IMR-90 (cell line): ENCODE measurements at regions not wholly inside any gene's neighbourhood (a gene's known extent, or its start where the extent isn't known, plus 50 kb on each side); places are given as distances from the start of the nearest gene placed in this dataset.

Source experiments
- ATAC-seq: fragments of 200-7000 bp; cut with Tn5 transposase; 2 replicates; pipeline ENCODE4 v1.9.1; 2020; ENCODE audit warnings: low read depth, mild to moderate bottlenecking, moderate library complexity
- BruUV-seq: library from RNA; stranded (reverse); fragments of 400-500 nt; replicated peaks from 2 replicates; lab custom pipeline; 2021; lab: Mats Ljungman, UMichigan
- CTCF ChIA-PET: fragments of 300-600 bp; formaldehyde crosslinking; extraction: SDS; loops from one replicate; lab custom pipeline; 2021; ENCODE audit warnings: antibody characterized with exemption; lab: Yijun Ruan, JAX
- POLR2A ChIA-PET: fragments of 300-600 bp; sonication (Branson Sonifier 250); formaldehyde crosslinking; loops from one replicate; lab custom pipeline; 2022; ENCODE audit warnings: antibody characterized with exemption; ENCODE audit not compliant: unreplicated experiment; lab: Charles Lee
- DNase-seq: peaks from one replicate; pipeline ENCODE4 v3.0.0; 2013
- H2AFZ ChIP-seq: replicated peaks from 2 replicates; pipeline ENCODE3; 2013; ENCODE audit warnings: low read length, mild to moderate bottlenecking; ENCODE audit not compliant: poor library complexity
- H2AK5ac ChIP-seq: 2 replicates; pipeline ENCODE4 v1.6.1; 2013; ENCODE audit warnings: low read depth, low read length, inconsistent platforms
- H2AK9ac ChIP-seq: replicated peaks from 2 replicates; pipeline ENCODE3; 2013; ENCODE audit warnings: mild to moderate bottlenecking, low read depth, low read length, moderate library complexity; ENCODE audit not compliant: poor library complexity
- H2BK120ac ChIP-seq: 2 replicates; pipeline ENCODE4 v1.6.1; 2013; ENCODE audit warnings: low read depth, low read length, inconsistent platforms
- H2BK15ac ChIP-seq: 3 replicates; pipeline ENCODE4 v1.6.1; 2013; ENCODE audit warnings: low read depth, low read length, inconsistent platforms
- H2BK20ac ChIP-seq: 2 replicates; pipeline ENCODE4 v1.6.1; 2013; ENCODE audit warnings: low read depth, mild to moderate bottlenecking, inconsistent platforms, low read length, moderate library complexity
- H2BK5ac ChIP-seq: 2 replicates; pipeline ENCODE4 v1.6.1; 2013; ENCODE audit warnings: mild to moderate bottlenecking, low read depth, low read length, inconsistent platforms; ENCODE audit not compliant: poor library complexity, severe bottlenecking
- H3K14ac ChIP-seq: replicated peaks from 2 replicates; pipeline ENCODE4 v1.6.1; 2013; ENCODE audit warnings: low read depth, low read length, inconsistent platforms
- H3K18ac ChIP-seq: 2 replicates; pipeline ENCODE4 v1.6.1; 2013; ENCODE audit warnings: low read depth, low read length, control low read depth
- H3K23ac ChIP-seq: 2 replicates; pipeline ENCODE4 v1.6.1; 2013; ENCODE audit warnings: low read depth, low read length, inconsistent platforms
- H3K27ac ChIP-seq: 2 replicates; pipeline ENCODE4 v1.5.1; 2013; ENCODE audit warnings: mild to moderate bottlenecking, control low read depth, low read length; ENCODE audit not compliant: insufficient read depth
- H3K27me3 ChIP-seq: 2 replicates; pipeline ENCODE4 v1.6.1; 2013; ENCODE audit warnings: low read length; ENCODE audit not compliant: control insufficient read depth, insufficient read depth
- H3K36me3 ChIP-seq: 2 replicates; pipeline ENCODE4 v1.6.1; 2013; ENCODE audit warnings: low read length, mixed read lengths; ENCODE audit not compliant: control insufficient read depth, insufficient read depth
- H3K4ac ChIP-seq: 2 replicates; pipeline ENCODE4 v1.6.1; 2013; ENCODE audit warnings: low read depth, low read length, inconsistent platforms
- H3K4me1 ChIP-seq: 2 replicates; pipeline ENCODE4 v1.6.1; 2013; ENCODE audit warnings: low read length, mixed read lengths; ENCODE audit not compliant: control insufficient read depth, insufficient read depth
- H3K4me2 ChIP-seq: 2 replicates; pipeline ENCODE4 v1.6.1; 2013; ENCODE audit warnings: low read depth, mild to moderate bottlenecking, control low read depth, low read length, moderate library complexity
- H3K4me3 ChIP-seq: 2 replicates; pipeline ENCODE4 v1.5.1; 2013; ENCODE audit warnings: low read depth, mild to moderate bottlenecking, control low read depth, low read length, moderate library complexity; ENCODE audit not compliant: insufficient read depth
- H3K56ac ChIP-seq: 2 replicates; pipeline ENCODE4 v1.6.1; 2013; ENCODE audit warnings: low read length, inconsistent platforms; ENCODE audit not compliant: insufficient read depth; ENCODE audit errors: extremely low read depth
- H3K79me1 ChIP-seq, 2 experiments: 2 replicates each; pipeline ENCODE4 v1.6.1; 2013; ENCODE audit warnings: low read length in 2 of 2, inconsistent platforms in 1 of 2, low read depth in 1 of 2
- H3K9ac ChIP-seq: 2 replicates; pipeline ENCODE4 v1.6.1; 2013; ENCODE audit warnings: low read depth, low read length, control low read depth
- H3K9me1 ChIP-seq: 2 replicates; pipeline ENCODE4 v1.6.1; 2013; ENCODE audit warnings: low read length, inconsistent platforms; ENCODE audit not compliant: insufficient read depth
- H3K9me3 ChIP-seq: 2 replicates; pipeline ENCODE4 v1.6.1; 2013; ENCODE audit warnings: low read length; ENCODE audit not compliant: control insufficient read depth, insufficient read depth
- H4K20me1 ChIP-seq: 2 replicates; pipeline ENCODE4 v1.6.1; 2013; ENCODE audit warnings: low read length, inconsistent platforms; ENCODE audit not compliant: insufficient read depth
- H4K5ac ChIP-seq: 2 replicates; pipeline ENCODE4 v1.6.1; 2013; ENCODE audit warnings: mild to moderate bottlenecking, low read depth, low read length, control low read depth
- H4K8ac ChIP-seq, 2 experiments: 2 replicates each; pipeline ENCODE4 v1.6.1; 2013; ENCODE audit warnings: low read depth in 2 of 2, low read length in 2 of 2, control low read depth in 1 of 2, inconsistent platforms in 1 of 2
- H4K91ac ChIP-seq: 2 replicates; pipeline ENCODE4 v1.6.1; 2013; ENCODE audit warnings: low read depth, low read length, inconsistent platforms; ENCODE audit not compliant: insufficient read depth
- BHLHE40 ChIP-seq: fragments of 150-350 bp; IDR thresholded peaks from 2 replicates; pipeline ENCODE4 v1.6.1; 2016; ENCODE audit warnings: mild to moderate bottlenecking, low read depth, low read length
- CEBPB ChIP-seq: IDR thresholded peaks from 2 replicates; pipeline ENCODE4 v1.6.1; 2012; ENCODE audit warnings: low read depth, low read length, improper control_type of control experiment
- CHD1 ChIP-seq: IDR thresholded peaks from 2 replicates; pipeline ENCODE4 v1.6.1; 2012; ENCODE audit warnings: low read depth, low read length, improper control_type of control experiment
- ELK1 ChIP-seq: fragments of 150-350 bp; IDR thresholded peaks from 2 replicates; pipeline ENCODE4 v1.6.1; 2016; ENCODE audit warnings: low read depth, mild to moderate bottlenecking, low read length, moderate library complexity, borderline replicate concordance
- FOS ChIP-seq: fragments of 150-350 bp; IDR thresholded peaks from 2 replicates; pipeline ENCODE4 v1.6.1; 2016; ENCODE audit warnings: low read depth, low read length
- MAFK ChIP-seq: IDR thresholded peaks from 2 replicates; pipeline ENCODE4 v1.6.1; 2012; ENCODE audit warnings: low read depth, low read length, improper control_type of control experiment
- MAZ ChIP-seq: IDR thresholded peaks from 2 replicates; pipeline ENCODE4 v1.6.1; 2012; ENCODE audit warnings: low read depth, mild to moderate bottlenecking, low read length, improper control_type of control experiment, moderate library complexity, borderline replicate concordance
- MXI1 ChIP-seq: IDR thresholded peaks from 2 replicates; pipeline ENCODE4 v1.6.1; 2012; ENCODE audit warnings: low read depth, mild to moderate bottlenecking, low read length, moderate library complexity, borderline replicate concordance
- NFE2L2 ChIP-seq: fragments of 150-350 bp; IDR thresholded peaks from 2 replicates; pipeline ENCODE4 v1.6.1; 2016; ENCODE audit warnings: low read depth, mild to moderate bottlenecking, low read length
- POLR2A ChIP-seq: IDR thresholded peaks from 2 replicates; pipeline ENCODE4 v1.6.1; 2012; ENCODE audit warnings: mild to moderate bottlenecking, low read depth, low read length
- RAD21 ChIP-seq: IDR thresholded peaks from 2 replicates; pipeline ENCODE4 v1.6.1; 2012; ENCODE audit warnings: low read length, improper control_type of control experiment
- RCOR1 ChIP-seq: IDR thresholded peaks from 2 replicates; pipeline ENCODE4 v1.6.1; 2012; ENCODE audit warnings: mild to moderate bottlenecking, low read length, improper control_type of control experiment; ENCODE audit not compliant: insufficient replicate concordance
- RFX5 ChIP-seq: IDR thresholded peaks from 2 replicates; pipeline ENCODE4 v1.8.0; 2012; ENCODE audit warnings: low read depth, mild to moderate bottlenecking, low read length, moderate library complexity
- SMC3 ChIP-seq: fragments of 150-350 bp; IDR thresholded peaks from 2 replicates; pipeline ENCODE4 v1.6.1; 2016; ENCODE audit warnings: low read depth, mild to moderate bottlenecking, antibody characterized with exemption, low read length, moderate library complexity
- USF2 ChIP-seq: fragments of 150-350 bp; IDR thresholded peaks from 2 replicates; pipeline ENCODE4 v1.6.1; 2017; ENCODE audit warnings: mild to moderate bottlenecking, antibody characterized with exemption, low read length, low read depth
- WGBS, 2 experiments: methylation state at CpG; one replicate each; pipeline versions ENCODE4 v1.1.5 to v1.1.7; 2013; ENCODE audit warnings: missing lambda C conversion rate in 2 of 2; ENCODE audit not compliant: insufficient read length in 1 of 2; ENCODE audit errors: extremely low coverage in 2 of 2; 5-methylcytosine and 5-hydroxymethylcytosine counted together
- dilution Hi-C: fragments of 300-500 bp; cut with HindIII; formaldehyde crosslinking; loops from one replicate; pipeline ENCODE4 v1.14.3; 2018; ENCODE audit warnings: low sequenced_read_pairs; ENCODE audit not compliant: unreplicated experiment
- in situ Hi-C: fragments of 300-500 bp; cut with MboI; formaldehyde crosslinking; loops from 3 replicates; pipeline ENCODE4 v1.14.3; 2019; ENCODE audit warnings: low sequenced_read_pairs, inconsistent platforms, mixed read lengths
- intact Hi-C: fragments of 100-400 bp; cut with micrococcal nuclease; formaldehyde crosslinking; loops from 2 replicates; pipeline ENCODE4 v1.10.0; 2022
- TF ChIP-seq, protein P1 (sequence below): conservative IDR thresholded peaks from 2 replicates; pipeline ENCODE4 v1.5.1; 2012; ENCODE audit warnings: mild to moderate bottlenecking, low read depth, low read length, improper control_type of control experiment

DNA sequence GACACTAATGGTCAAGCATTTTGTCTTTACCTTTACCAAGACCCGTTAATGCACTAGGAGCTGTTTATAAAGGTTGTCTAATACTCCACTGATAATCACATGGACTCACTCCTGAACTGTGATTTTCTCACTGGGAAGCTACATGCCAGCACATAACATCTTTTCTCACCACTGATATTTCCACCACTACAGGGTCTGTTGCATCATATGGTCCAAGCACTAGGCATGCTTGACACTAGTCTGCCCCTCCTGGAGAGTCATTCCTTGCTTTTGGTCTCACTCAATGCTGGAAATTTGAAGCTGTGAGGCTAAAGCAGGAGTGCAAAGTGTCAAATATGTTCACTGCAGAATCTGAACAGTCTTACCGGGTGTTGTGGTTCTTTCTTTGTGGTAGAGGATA lies 1576.8 kb downstream of the CDH8 start:
- H3K18ac ChIP-seq, result no peak overlapping the region
- H3K56ac ChIP-seq, result no peak overlapping the region
- H2BK20ac ChIP-seq, result no peak overlapping the region
- no peak overlapping the region for H2AFZ ChIP-seq
- H3K4me3 ChIP-seq, result no peak overlapping the region
- H3K79me1 ChIP-seq, result no peaks in the 10 kb centered on the region
- H3K9me3 ChIP-seq, result peaks cover 4% of the 10 kb centered on the region
- H4K5ac ChIP-seq, result no peak overlapping the region
- no peaks in the 10 kb centered on the region for H3K4me1 ChIP-seq
- intact Hi-C loops, result no loop called here
- H3K4ac ChIP-seq, result no peak overlapping the region
- H2BK5ac ChIP-seq, result no peak overlapping the region
- no peak for ATAC-seq
- H3K23ac ChIP-seq, result no peak overlapping the region
- no peaks in the 10 kb centered on the region for H3K27me3 ChIP-seq
- H2BK120ac ChIP-seq, result no peak overlapping the region
- no peak overlapping the region for H3K9ac ChIP-seq
- no CpG with 5 or more reads among the region's 2 CpGs for WGBS, 2 experiments
- dilution Hi-C loops, result no loop called here
- in situ Hi-C loops, result no loop called here
- H3K36me3 ChIP-seq, result no peaks in the 10 kb centered on the region
- H3K14ac ChIP-seq, result no peak overlapping the region
- no peak overlapping the region for H2AK5ac ChIP-seq
- BruUV-seq, result no TSS peak
- H2AK9ac ChIP-seq, result no peak overlapping the region
- TF ChIP-seq POLR2A, result no peak
- TF ChIP-seq CEBPB, result no peak
- TF ChIP-seq NFE2L2, result no peak
- TF ChIP-seq MXI1, result no peak
- TF ChIP-seq, protein P1, sequence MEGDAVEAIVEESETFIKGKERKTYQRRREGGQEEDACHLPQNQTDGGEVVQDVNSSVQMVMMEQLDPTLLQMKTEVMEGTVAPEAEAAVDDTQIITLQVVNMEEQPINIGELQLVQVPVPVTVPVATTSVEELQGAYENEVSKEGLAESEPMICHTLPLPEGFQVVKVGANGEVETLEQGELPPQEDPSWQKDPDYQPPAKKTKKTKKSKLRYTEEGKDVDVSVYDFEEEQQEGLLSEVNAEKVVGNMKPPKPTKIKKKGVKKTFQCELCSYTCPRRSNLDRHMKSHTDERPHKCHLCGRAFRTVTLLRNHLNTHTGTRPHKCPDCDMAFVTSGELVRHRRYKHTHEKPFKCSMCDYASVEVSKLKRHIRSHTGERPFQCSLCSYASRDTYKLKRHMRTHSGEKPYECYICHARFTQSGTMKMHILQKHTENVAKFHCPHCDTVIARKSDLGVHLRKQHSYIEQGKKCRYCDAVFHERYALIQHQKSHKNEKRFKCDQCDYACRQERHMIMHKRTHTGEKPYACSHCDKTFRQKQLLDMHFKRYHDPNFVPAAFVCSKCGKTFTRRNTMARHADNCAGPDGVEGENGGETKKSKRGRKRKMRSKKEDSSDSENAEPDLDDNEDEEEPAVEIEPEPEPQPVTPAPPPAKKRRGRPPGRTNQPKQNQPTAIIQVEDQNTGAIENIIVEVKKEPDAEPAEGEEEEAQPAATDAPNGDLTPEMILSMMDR, result no peak
- no peak for TF ChIP-seq USF2
- no peak for TF ChIP-seq ELK1
- TF ChIP-seq RAD21, result no peak
- TF ChIP-seq SMC3, result no peak
- TF ChIP-seq MAZ, result no peak
- no peak for TF ChIP-seq CHD1
- no peak for TF ChIP-seq FOS
- no peak for TF ChIP-seq MAFK
- no peak for TF ChIP-seq RCOR1
- TF ChIP-seq RFX5, result no peak
- TF ChIP-seq BHLHE40, result no peak
- no peak for DNase-seq
- no peaks in the 10 kb centered on the region for H4K20me1 ChIP-seq
- CTCF ChIA-PET, result no interaction called here
- H4K8ac ChIP-seq, result no peak overlapping the region
- H3K27ac ChIP-seq, result no peak overlapping the region
- no peak overlapping the region for H2BK15ac ChIP-seq
- H4K91ac ChIP-seq, result no peak overlapping the region
- POLR2A ChIA-PET, result no interaction called here
- no peak overlapping the region for H3K4me2 ChIP-seq
- no peaks in the 10 kb centered on the region for H3K9me1 ChIP-seq
